ENCODE measurements at regions not wholly inside any gene's neighbourhood (a gene's known extent, or its start where the extent isn't known, plus 50 kb on each side); places are given as distances from the start of the nearest gene placed in this dataset.
"Not testable (repeated sequence)": the region's sequence is repeated elsewhere in the genome, so short reads cannot be mapped to it uniquely, and the experiment has no call there.

- Histone ChIP-seq H3K27me3 (ENCODE audit: control insufficient read depth, insufficient read depth, low read length) (no peaks in the 10 kb centered on the region), H3K9ac (ENCODE audit: low read depth, low read length) (no peak overlapping the region), H3K9me3 (ENCODE audit: control insufficient read depth, insufficient read depth, low read length) (no peaks in the 10 kb centered on the region), H3K4me3 (ENCODE audit: low read depth, low read length) (no peak overlapping the region), H3K4me1 (ENCODE audit: control insufficient read depth, insufficient read depth, low read length) (no peaks in the 10 kb centered on the region), H3K36me3 (ENCODE audit: control insufficient read depth, insufficient read depth, low read length) (no peaks in the 10 kb centered on the region)
Observed at GRCh38 chr3:166425900-166426611, 588.8 kb upstream of the BCHE start.

DNA sequence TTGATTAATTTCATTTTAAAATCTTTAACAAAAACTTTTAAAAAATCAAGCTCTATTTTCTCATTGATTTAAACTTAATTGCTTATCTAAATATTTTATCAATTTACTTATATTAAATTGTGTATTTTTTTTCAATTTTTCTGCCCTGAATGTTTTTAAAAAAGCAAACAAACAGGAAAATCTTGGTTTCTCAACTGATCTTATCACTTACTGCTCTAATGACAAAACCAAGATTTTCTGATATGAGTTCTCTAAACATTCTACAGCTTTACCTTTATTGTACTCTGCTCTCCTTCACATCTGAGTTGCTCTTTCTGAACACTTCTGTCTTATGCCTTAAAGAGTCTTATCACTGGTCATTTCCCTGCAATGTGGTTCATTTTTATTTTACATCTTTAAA is 587.8 kb upstream of the BCHE start:
- no peaks in the 10 kb centered on the region for H3K4me1 ChIP-seq (ENCODE audit: control insufficient read depth, insufficient read depth, low read length)
- H3K27me3 ChIP-seq (ENCODE audit: control insufficient read depth, insufficient read depth, low read length), result no peaks in the 10 kb centered on the region
- no peaks in the 10 kb centered on the region for H3K36me3 ChIP-seq (ENCODE audit: control insufficient read depth, insufficient read depth, low read length)
- no peak overlapping the region for H3K4me3 ChIP-seq (ENCODE audit: low read depth, low read length)
- H3K9me3 ChIP-seq (ENCODE audit: control insufficient read depth, insufficient read depth, low read length), result no peaks in the 10 kb centered on the region
- H3K9ac ChIP-seq (ENCODE audit: low read depth, low read length), result no peak overlapping the region

DNA sequence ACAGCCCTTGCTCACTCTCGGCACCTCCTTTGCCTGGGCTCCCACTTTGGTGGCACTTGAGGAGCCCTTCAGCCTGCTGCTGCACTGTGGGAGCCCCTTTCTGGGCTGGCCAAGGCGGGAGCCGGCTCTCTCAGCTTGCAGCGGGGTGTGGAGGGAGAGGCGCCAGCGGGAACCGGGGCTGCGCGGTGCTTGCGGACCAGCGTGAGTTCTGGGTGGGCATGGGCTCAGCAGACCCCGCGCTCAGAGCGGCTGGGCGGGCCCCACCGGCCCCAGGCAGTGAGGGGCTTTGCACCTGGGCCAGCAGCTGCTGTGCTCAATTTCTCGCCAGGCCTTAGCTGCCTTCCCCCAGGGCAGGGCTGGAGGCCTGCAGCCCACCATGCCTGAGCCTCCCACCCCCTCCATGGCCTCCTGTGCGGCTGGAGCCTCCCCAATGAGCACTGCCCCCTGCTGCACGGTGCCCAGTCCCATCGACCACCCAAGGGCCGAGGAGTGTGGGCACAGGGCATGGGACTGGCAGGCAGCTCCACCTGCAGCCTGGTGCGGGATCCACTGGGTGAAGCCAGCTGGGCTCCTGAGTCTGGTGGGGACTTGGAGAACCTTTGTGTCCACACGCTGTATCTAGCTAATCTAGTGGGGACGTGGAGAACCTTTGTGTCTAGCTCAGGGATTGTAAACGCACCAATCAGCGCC is 586.7 kb upstream of the BCHE start:
- not testable (repeated sequence) for H3K9ac ChIP-seq (ENCODE audit: low read depth, low read length)

GRCh38 chr3:166422556-166422955 is 585.3 kb upstream of the BCHE start:
- no peak overlapping the region for H3K4me3 ChIP-seq (ENCODE audit: low read depth, low read length)
- H3K4me1 ChIP-seq (ENCODE audit: control insufficient read depth, insufficient read depth, low read length), result no peaks in the 10 kb centered on the region
- no peak overlapping the region for H3K9ac ChIP-seq (ENCODE audit: low read depth, low read length)
- no peaks in the 10 kb centered on the region for H3K9me3 ChIP-seq (ENCODE audit: control insufficient read depth, insufficient read depth, low read length)
- no peaks in the 10 kb centered on the region for H3K27me3 ChIP-seq (ENCODE audit: control insufficient read depth, insufficient read depth, low read length)
- H3K36me3 ChIP-seq (ENCODE audit: control insufficient read depth, insufficient read depth, low read length), result no peaks in the 10 kb centered on the region

More for the DNA sequence above, 586.7 kb upstream of the BCHE start:
- H3K27me3 ChIP-seq (ENCODE audit: control insufficient read depth, insufficient read depth, low read length); H3K4me1 ChIP-seq (ENCODE audit: control insufficient read depth, insufficient read depth, low read length); H3K9me3 ChIP-seq (ENCODE audit: control insufficient read depth, insufficient read depth, low read length); H3K36me3 ChIP-seq (ENCODE audit: control insufficient read depth, insufficient read depth, low read length); H3K4me3 ChIP-seq (ENCODE audit: low read depth, low read length): not testable (repeated sequence)

DNA sequence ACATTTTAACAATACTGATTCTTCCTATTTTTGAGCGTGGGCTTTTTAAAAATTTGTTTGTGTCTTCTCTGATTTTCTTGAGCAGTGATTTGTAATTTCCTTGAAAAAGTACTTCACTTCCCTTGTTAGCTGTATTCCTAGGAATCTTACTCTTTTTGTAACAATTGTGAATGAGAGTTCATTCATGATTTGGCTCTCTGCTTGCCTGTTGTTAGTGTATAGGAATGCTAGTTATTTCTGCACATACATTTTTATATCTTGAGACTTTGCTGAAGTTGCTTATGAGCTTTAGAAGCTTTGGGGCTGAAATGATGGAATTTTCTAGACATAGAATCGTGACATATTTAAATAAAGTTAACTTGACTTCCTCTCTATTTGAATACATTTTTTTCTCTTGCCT is 582.8 kb upstream of the BCHE start:
- Histone ChIP-seq H3K36me3 (ENCODE audit: control insufficient read depth, insufficient read depth, low read length) (no peaks in the 10 kb centered on the region), H3K27me3 (ENCODE audit: control insufficient read depth, insufficient read depth, low read length) (no peaks in the 10 kb centered on the region), H3K4me1 (ENCODE audit: control insufficient read depth, insufficient read depth, low read length) (no peaks in the 10 kb centered on the region), H3K9me3 (ENCODE audit: control insufficient read depth, insufficient read depth, low read length) (no peaks in the 10 kb centered on the region), H3K9ac (ENCODE audit: low read depth, low read length) (no peak overlapping the region), H3K4me3 (ENCODE audit: low read depth, low read length) (no peak overlapping the region)

DNA sequence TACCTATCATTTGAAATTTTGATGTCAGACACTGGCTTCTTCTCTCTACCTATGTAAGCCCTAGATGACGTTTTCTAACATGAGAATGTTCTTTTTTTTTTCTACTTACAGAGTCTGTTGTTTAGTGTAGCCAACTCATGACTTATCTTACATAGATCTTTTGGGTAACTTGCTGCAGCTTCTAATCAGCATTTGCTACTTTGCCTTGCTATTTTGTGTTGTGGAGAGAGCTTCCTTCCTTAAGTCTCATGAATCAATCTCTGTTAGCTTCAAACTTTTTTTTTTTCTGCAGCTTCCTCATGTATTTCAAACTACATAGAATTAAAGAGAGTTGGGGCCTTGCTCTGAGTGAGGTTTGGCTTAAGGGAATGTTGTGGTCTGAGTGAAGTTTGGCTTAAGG is 568.7 kb upstream of the BCHE start:
- Histone ChIP-seq H3K4me1 (ENCODE audit: control insufficient read depth, insufficient read depth, low read length) (no peaks in the 10 kb centered on the region), H3K4me3 (ENCODE audit: low read depth, low read length) (no peak overlapping the region), H3K36me3 (ENCODE audit: control insufficient read depth, insufficient read depth, low read length) (no peaks in the 10 kb centered on the region), H3K9me3 (ENCODE audit: control insufficient read depth, insufficient read depth, low read length) (no peaks in the 10 kb centered on the region), H3K9ac (ENCODE audit: low read depth, low read length) (no peak overlapping the region), H3K27me3 (ENCODE audit: control insufficient read depth, insufficient read depth, low read length) (no peaks in the 10 kb centered on the region)

GRCh38 chr3:166405465-166405864 is 568.2 kb upstream of the BCHE start:
- Histone ChIP-seq H3K36me3 (ENCODE audit: control insufficient read depth, insufficient read depth, low read length) (no peaks in the 10 kb centered on the region), H3K4me1 (ENCODE audit: control insufficient read depth, insufficient read depth, low read length) (no peaks in the 10 kb centered on the region), H3K27me3 (ENCODE audit: control insufficient read depth, insufficient read depth, low read length) (no peaks in the 10 kb centered on the region)

DNA sequence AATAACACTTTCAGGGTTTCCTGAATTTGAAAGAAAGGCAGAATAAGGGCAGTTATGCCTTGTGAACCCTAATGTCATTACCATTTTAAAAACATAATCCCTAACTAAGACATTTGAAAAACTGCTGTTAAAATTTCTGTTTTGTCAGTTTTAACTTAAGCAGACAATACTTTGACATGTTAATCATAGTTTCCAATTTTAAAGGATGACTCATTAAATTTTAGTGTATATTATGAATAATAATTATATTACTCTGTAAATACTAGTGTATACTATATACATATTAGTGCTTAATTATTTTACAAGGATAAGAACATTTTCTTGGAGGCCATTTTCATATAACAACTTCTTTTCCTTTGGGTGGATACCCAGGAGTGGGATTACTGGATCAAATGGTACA is 553.1 kb upstream of the BCHE start:
- H3K27me3 ChIP-seq (ENCODE audit: control insufficient read depth, insufficient read depth, low read length), result no peaks in the 10 kb centered on the region
- no peak overlapping the region for H3K4me3 ChIP-seq (ENCODE audit: low read depth, low read length)
- no peaks in the 10 kb centered on the region for H3K36me3 ChIP-seq (ENCODE audit: control insufficient read depth, insufficient read depth, low read length)
- no peaks in the 10 kb centered on the region for H3K9me3 ChIP-seq (ENCODE audit: control insufficient read depth, insufficient read depth, low read length)
- H3K4me1 ChIP-seq (ENCODE audit: control insufficient read depth, insufficient read depth, low read length), result no peaks in the 10 kb centered on the region
- no peak overlapping the region for H3K9ac ChIP-seq (ENCODE audit: low read depth, low read length)

More at GRCh38 chr3:166405465-166405864, 568.2 kb upstream of the BCHE start:
- Histone ChIP-seq H3K4me3 (ENCODE audit: low read depth, low read length) (no peak overlapping the region), H3K9ac (ENCODE audit: low read depth, low read length) (no peak overlapping the region), H3K9me3 (ENCODE audit: control insufficient read depth, insufficient read depth, low read length) (no peaks in the 10 kb centered on the region)

DNA sequence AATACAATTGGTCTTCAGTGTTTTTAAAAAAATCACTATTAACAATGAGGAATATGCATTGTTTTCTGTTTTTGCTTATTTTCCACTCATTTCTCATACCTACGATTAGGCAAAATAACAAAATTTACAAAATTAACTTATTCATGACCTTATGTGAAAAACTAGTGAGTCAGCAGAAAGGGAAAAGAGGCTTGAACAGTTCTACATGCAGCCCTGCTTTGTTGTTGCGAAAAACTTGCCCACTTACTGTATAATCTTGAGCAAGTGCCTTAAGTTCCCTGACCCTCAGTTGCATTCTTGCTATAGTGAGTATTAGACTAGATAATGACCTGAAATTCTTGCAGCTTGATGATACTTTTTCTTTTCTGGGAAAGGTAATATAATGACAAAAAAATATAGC is 551.1 kb upstream of the BCHE start:
- H3K4me3 ChIP-seq (ENCODE audit: low read depth, low read length), result no peak overlapping the region
- H3K27me3 ChIP-seq (ENCODE audit: control insufficient read depth, insufficient read depth, low read length), result no peaks in the 10 kb centered on the region
- H3K9ac ChIP-seq (ENCODE audit: low read depth, low read length), result no peak overlapping the region
- H3K36me3 ChIP-seq (ENCODE audit: control insufficient read depth, insufficient read depth, low read length), result no peaks in the 10 kb centered on the region
- H3K4me1 ChIP-seq (ENCODE audit: control insufficient read depth, insufficient read depth, low read length), result no peaks in the 10 kb centered on the region
- no peaks in the 10 kb centered on the region for H3K9me3 ChIP-seq (ENCODE audit: control insufficient read depth, insufficient read depth, low read length)

DNA sequence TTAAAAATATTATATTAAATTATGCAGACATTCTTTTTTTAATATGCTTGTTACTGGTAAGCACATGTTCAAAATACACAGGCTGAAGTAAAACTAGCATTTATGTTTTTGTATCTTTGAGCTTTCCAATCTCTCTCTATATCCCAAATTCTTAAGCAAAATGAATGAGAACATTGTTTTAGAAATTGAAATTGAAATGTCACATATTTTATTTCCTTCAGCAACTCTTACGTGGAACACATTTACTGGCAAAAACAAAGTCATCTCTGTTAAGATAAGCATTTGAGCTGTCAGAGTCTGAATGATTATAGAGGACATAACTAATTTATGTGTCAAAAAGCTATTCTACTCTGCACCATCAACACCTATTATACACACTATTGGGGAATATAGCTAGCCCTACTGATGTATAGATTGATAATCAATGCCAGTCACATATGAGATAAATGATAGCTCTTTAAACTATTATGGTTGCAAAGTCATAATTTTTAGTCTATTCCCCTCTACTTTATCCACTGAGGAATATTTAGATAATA is 535.4 kb upstream of the BCHE start:
- no peaks in the 10 kb centered on the region for H3K4me1 ChIP-seq (ENCODE audit: control insufficient read depth, insufficient read depth, low read length)
- no peak overlapping the region for H3K4me3 ChIP-seq (ENCODE audit: low read depth, low read length)
- H3K9me3 ChIP-seq (ENCODE audit: control insufficient read depth, insufficient read depth, low read length), result no peaks in the 10 kb centered on the region
- no peaks in the 10 kb centered on the region for H3K27me3 ChIP-seq (ENCODE audit: control insufficient read depth, insufficient read depth, low read length)
- no peak overlapping the region for H3K9ac ChIP-seq (ENCODE audit: low read depth, low read length)
- H3K36me3 ChIP-seq (ENCODE audit: control insufficient read depth, insufficient read depth, low read length), result no peaks in the 10 kb centered on the region

GRCh38 chr3:166367947-166368533 is 530.8 kb upstream of the BCHE start:
- Histone ChIP-seq H3K4me1 (ENCODE audit: control insufficient read depth, insufficient read depth, low read length) (no peaks in the 10 kb centered on the region), H3K36me3 (ENCODE audit: control insufficient read depth, insufficient read depth, low read length) (no peaks in the 10 kb centered on the region), H3K9me3 (ENCODE audit: control insufficient read depth, insufficient read depth, low read length) (no peaks in the 10 kb centered on the region), H3K9ac (ENCODE audit: low read depth, low read length) (no peak overlapping the region), H3K27me3 (ENCODE audit: control insufficient read depth, insufficient read depth, low read length) (no peaks in the 10 kb centered on the region), H3K4me3 (ENCODE audit: low read depth, low read length) (no peak overlapping the region)

GRCh38 chr3:166362698-166363097 is 525.5 kb upstream of the BCHE start:
- H3K4me1 ChIP-seq (ENCODE audit: control insufficient read depth, insufficient read depth, low read length), result no peaks in the 10 kb centered on the region
- no peak overlapping the region for H3K9ac ChIP-seq (ENCODE audit: low read depth, low read length)
- no peaks in the 10 kb centered on the region for H3K27me3 ChIP-seq (ENCODE audit: control insufficient read depth, insufficient read depth, low read length)
- no peaks in the 10 kb centered on the region for H3K36me3 ChIP-seq (ENCODE audit: control insufficient read depth, insufficient read depth, low read length)
- no peaks in the 10 kb centered on the region for H3K9me3 ChIP-seq (ENCODE audit: control insufficient read depth, insufficient read depth, low read length)
- H3K4me3 ChIP-seq (ENCODE audit: low read depth, low read length), result no peak overlapping the region
